ENCODE measurements at regions not wholly inside any gene's neighbourhood (a gene's known extent, or its start where the extent isn't known, plus 50 kb on each side); places are given as distances from the start of the nearest gene placed in this dataset.

DNA sequence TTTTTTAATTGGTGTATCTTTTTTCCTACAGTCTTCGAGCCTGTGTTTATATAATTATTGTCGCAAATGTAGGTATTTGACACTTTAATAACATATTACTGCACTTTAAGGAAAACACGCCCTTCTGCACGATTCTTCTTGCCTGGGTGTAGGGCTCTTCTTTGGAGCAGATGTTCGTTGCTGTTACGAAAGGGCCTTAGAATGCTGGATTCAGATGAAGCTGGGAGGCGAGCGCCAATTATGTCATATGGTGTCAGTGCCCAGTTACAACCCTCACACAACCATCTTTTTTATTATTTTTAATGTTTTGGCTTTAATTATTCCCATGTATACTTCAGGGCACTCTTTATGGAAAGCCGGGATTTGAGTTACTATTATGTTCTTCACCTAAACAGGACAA lies 553.0 kb downstream of the EBF1 start:
- no peak for TF ChIP-seq POLR2AphosphoS5 (IDR thresholded peaks at IDR 0.05; ENCODE audit: borderline replicate concordance, low read depth, low read length)
- no peak for TF ChIP-seq EZH2 (IDR thresholded peaks at IDR 0.05)
- TF ChIP-seq FOXP2 (optimal IDR thresholded peaks at IDR 0.05; ENCODE audit: control extremely low read depth, extremely low read length, insufficient read depth) = no peak

Data from SK-N-MC (cell line).